ENCODE measurements at regions not wholly inside any gene's neighbourhood (a gene's known extent, or its start where the extent isn't known, plus 50 kb on each side); places are given as distances from the start of the nearest gene placed in this dataset.
A peak's percentile ranks its signal among the peaks of the same experiment; 100 is the strongest.
"Not testable (repeated sequence)": the region's sequence is repeated elsewhere in the genome, so short reads cannot be mapped to it uniquely, and the experiment has no call there.

DNA sequence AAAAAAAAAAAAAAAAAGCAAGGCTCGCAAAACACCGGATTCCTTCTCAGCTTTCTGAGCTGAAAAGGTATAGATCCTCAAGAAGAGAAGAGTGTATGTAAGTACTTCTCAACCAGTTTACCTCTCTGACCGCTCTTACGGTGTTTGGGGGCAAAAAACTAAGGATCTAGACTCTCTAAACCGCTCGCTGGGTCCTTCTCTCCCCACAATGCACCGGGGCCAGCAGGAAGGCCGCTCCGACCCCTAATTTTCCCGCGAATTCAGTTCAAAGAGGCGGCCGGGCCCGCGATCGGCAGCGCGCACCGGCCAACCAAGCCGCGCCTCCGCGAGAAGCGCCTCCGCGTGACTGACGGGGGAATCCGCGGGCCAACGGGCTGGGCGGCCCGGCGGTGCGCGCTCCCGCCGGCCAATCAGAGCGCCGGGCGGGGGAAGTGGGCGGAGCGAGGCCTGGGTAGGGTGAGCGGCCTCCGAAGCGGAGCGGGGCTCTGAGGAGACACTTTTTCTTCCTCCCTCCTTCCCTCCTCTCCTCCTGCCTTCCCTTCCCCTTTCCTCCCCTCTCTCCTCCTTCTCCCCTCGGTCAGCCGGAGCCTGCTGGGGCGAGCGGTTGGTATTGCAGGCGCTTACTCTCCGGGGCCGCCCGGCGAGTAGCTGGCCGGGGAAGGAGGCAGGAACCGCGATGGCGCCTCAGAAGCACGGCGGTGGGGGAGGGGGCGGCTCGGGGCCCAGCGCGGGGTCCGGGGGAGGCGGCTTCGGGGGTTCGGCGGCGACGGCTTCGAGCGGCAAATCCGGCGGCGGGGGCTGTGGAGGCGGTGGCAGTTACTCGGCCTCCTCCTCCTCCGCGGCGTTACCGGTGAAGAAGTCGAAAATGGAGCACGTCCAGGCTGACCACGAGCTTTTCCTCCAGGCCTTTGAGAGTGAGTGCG is 93.0 kb downstream of the CRLF3 start:
- Mint-ChIP-seq H3K4me3 (peak overlapping the region; percentile 94), H3K36me3 (ENCODE audit: low read depth) (peaks cover 10% of the 10 kb centered on the region), H3K27ac (peak overlapping the region; percentile 96), H3K4me1 (peaks cover 37% of the 10 kb centered on the region)
- H3K27me3 Mint-ChIP-seq, POLR2A ChIA-PET, H3K9me3 Mint-ChIP-seq: not testable (repeated sequence)
- DNase-seq: peak; percentile 84
- CTCF ChIA-PET: interaction anchor here (1.1 to 1.8 kb wide), 2 partner anchors 13 to 92 kb away, joined by 3 read pairs; partner anchors contain the start of gene CRLF3

DNA sequence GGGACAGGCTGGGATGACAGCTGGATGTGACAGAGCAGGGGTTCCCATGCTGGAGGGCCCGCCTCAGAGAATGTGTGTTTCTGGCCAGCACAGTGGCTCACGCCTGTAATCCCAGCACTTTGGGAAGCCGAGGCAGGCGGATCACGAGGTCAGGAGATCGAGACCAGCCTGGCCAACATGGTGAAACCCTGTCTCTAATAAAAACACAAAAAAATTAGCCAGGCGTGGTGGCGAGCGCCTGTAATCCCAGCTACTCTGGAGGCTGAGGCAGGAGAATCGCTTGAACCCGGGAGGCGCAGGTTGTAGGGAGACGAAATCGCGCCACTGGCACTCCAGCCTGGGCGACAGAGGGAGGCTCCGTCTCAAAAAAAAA is 93.7 kb downstream of the CRLF3 start:
- CTCF ChIA-PET: interaction anchor here (1.8 kb wide), 1 partner anchor 93 kb away, joined by 3 read pairs; the partner anchor contains the start of gene CRLF3
- POLR2A ChIA-PET, H3K27me3 Mint-ChIP-seq: not testable (repeated sequence)

DNA sequence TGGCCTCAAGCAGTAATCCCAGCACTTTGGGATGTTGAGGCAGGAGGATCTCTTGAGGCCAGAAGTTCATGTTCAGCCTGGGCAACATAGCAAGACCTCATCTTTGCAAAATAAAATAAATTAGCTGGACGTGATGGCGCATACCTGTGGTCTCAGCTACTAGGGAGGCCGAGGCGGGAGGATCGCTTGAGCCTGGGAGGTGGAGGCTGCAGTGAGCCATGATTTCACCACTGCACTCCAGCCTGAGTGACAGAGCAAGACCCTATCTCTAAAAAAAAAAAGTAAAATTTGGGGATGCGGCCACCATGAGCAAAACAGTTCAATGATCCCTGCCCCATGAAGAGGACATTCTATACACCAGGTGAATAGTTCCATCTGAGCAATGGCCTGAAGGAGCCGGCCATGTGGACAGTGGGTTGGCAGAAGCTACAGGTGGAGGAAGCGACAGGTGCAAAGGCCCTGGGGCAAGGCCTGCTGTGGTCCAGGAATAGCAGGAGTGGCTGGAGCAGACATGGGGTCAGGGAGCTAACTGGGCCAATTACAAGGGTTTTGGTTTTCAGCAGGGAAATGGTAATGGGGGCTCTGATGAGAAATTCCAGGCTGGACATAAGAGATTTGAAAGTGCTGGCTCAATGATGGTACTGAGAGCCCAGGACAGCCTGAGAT is 94.2 kb downstream of the CRLF3 start:
- H3K9me3 Mint-ChIP-seq; H3K27me3 Mint-ChIP-seq; POLR2A ChIA-PET; H3K36me3 Mint-ChIP-seq (ENCODE audit: low read depth); DNase-seq: not testable (repeated sequence)
- Mint-ChIP-seq H3K27ac (peak overlapping the region; percentile 92), H3K4me3 (peak overlapping the region; percentile 94), H3K4me1 (peaks cover 30% of the 10 kb centered on the region)
- CTCF ChIA-PET: interaction anchor here (1.8 kb wide), 1 partner anchor 94 kb away, joined by 3 read pairs; the partner anchor contains the start of gene CRLF3

More for the DNA sequence above, 93.7 kb downstream of the CRLF3 start:
- peak overlapping the region; percentile 94 for H3K4me3 Mint-ChIP-seq
- DNase-seq, H3K9me3 Mint-ChIP-seq: not testable (repeated sequence)
- peaks cover 35% of the 10 kb centered on the region for H3K4me1 Mint-ChIP-seq
- peaks cover 10% of the 10 kb centered on the region for H3K36me3 Mint-ChIP-seq (ENCODE audit: low read depth)
- peak overlapping the region; percentile 92 for H3K27ac Mint-ChIP-seq

DNA sequence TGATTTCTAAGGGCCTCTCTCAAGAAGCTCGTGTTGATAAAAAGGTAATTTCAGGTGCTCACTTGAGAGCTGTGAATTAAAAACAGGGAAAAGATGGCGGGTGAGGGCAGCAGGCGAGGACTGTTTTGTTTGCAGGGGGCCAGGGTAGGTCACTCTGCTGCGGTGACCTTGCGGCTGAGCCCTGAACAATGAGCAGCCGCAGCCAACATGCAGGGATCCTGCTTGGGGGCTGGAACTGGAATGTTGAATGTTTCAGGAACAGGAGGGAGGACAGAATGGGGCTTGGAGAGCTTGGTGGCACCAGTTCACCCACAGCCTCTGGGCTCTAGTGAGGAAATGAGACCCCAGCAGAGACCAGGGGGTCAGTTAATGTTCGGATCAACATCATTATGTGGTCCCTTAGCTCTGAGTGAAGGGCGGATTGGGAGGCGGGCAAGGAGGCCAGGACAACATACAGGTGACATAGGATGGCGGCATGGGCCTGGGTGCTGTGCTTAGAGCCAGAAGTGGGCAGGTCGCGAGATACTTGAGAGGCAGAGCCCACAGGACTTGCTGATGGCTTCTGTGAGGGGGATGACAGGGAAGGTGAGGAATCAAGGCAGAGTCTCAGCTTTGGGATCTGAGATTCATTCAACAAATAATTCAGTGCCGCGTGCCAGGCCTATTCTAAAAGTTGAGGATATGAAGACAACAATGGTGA is 94.9 kb downstream of the CRLF3 start:
- CTCF ChIA-PET: interaction anchor here (1.8 to 2.9 kb wide), 2 partner anchors 14 to 94 kb away, joined by 3 to 10 read pairs; partner anchors contain the start of gene CRLF3
- peak overlapping the region; percentile 77 for H3K27ac Mint-ChIP-seq
- H3K27me3 Mint-ChIP-seq; H3K36me3 Mint-ChIP-seq (ENCODE audit: low read depth); POLR2A ChIA-PET; H3K9me3 Mint-ChIP-seq; DNase-seq: not testable (repeated sequence)
- peak overlapping the region; percentile 94 for H3K4me3 Mint-ChIP-seq
- H3K4me1 Mint-ChIP-seq: peaks cover 26% of the 10 kb centered on the region

DNA sequence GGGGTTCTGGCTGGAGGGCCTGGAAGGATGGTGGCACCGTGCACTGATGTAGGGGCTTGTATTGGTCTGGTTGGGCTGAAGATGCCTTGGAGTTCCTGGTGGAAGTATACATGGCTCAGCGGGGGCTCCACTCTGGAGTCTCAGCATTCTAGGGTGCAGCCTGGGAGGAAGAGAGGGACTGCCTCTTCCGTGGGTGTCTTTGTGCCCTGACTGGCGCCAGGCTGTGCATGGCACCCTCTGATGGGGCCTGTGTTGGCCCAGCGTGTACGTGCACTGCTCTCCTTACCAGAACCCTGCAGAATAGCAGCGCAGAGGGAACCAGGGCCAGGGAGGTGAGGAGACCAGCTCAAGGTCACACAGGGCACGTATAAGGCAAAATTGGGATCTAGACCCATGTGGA is 97.0 kb downstream of the CRLF3 start:
- H3K36me3 Mint-ChIP-seq (ENCODE audit: low read depth); POLR2A ChIA-PET; DNase-seq; H3K9me3 Mint-ChIP-seq; H3K27ac Mint-ChIP-seq; H3K4me3 Mint-ChIP-seq; H3K27me3 Mint-ChIP-seq: not testable (repeated sequence)
- CTCF ChIA-PET: interaction anchor here (0.6 to 2.9 kb wide), 3 partner anchors 12 to 623 kb away, joined by 3 to 10 read pairs (median 3); no protein-coding TSS in a partner anchor
- H3K4me1 Mint-ChIP-seq: peaks cover 12% of the 10 kb centered on the region

DNA sequence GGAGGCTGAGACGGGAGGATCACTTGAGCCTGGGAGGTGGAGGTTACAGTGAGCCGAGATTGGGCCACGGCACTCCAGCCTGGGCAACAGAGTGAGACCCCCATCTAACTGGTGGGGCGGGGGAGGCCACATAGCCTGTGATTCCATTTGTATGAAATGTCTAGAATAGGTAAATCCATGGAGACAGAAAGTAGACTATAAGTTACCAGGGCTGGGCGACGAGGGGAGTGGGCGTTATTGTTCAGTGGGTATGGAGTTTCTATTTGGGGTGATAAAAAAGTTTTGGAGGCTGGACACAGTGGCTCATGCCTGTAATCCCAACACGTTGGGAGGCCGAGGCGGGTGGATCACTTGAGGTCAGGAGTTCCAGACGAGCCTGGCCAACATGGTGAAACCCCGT is 97.8 kb downstream of the CRLF3 start:
- peaks cover 12% of the 10 kb centered on the region for H3K4me1 Mint-ChIP-seq
- CTCF ChIA-PET: interaction anchor here (2.9 kb wide), 1 partner anchor 11 kb away, joined by 10 read pairs; no protein-coding TSS in a partner anchor
- DNase-seq: not testable (repeated sequence)

DNA sequence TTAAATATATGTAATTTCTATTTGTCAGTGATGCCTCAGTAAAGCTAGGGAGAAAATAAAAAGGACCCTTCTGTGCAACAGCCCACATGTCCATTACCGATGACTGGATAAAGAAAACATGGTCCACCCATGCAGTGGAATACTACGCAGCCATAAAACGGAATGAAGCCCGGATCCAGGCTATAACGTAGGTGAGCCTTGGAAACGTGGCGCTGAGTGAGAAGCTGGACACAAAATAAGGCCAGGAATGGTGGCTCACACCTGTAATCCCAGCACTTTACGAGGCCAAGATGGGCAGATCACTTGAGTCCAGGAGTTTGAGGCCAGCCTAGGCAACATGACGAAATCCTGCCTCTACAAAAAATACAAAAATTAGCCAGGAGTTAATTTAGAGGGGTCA is 98.2 kb downstream of the CRLF3 start:
- H3K4me1 Mint-ChIP-seq: peaks cover 12% of the 10 kb centered on the region
- H3K27ac Mint-ChIP-seq; H3K36me3 Mint-ChIP-seq (ENCODE audit: low read depth); H3K27me3 Mint-ChIP-seq; H3K9me3 Mint-ChIP-seq; POLR2A ChIA-PET; H3K4me3 Mint-ChIP-seq; CTCF ChIA-PET; DNase-seq: not testable (repeated sequence)

More for the DNA sequence above, 97.8 kb downstream of the CRLF3 start:
- H3K27me3 Mint-ChIP-seq; H3K36me3 Mint-ChIP-seq (ENCODE audit: low read depth); POLR2A ChIA-PET; H3K27ac Mint-ChIP-seq; H3K9me3 Mint-ChIP-seq; H3K4me3 Mint-ChIP-seq: not testable (repeated sequence)

DNA sequence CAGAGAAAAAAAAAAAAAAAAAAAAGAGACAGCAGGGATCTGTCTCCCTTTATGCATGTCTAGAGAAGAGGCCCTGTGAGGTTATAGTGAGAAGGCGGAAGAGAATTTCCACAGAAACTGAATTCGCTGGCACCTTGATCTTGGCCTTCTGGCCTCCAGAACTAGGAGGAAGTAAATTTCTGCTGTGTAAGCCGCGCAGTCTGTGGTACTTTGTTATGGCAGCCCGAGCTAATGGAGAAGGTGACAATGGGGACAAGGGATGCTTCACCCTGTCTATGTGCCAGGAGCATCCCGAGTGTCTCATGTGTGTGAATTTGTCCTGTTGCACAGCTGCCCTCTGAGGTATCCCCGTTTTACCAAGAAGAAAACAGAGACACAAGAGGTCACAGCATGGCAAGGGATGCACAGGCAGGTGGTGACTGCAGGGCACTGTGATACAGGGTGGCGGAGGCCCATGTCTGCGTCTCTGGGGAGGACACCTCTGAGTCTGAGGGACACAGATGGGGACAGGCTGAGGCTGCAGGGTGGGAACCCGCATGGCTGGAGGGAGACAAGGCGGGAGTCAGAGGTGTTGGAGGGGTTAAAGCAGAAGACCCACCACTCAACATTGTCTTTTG is 100.3 kb downstream of the CRLF3 start:
- CTCF ChIA-PET; H3K4me3 Mint-ChIP-seq; H3K36me3 Mint-ChIP-seq (ENCODE audit: low read depth); H3K9me3 Mint-ChIP-seq; POLR2A ChIA-PET; H3K27ac Mint-ChIP-seq; H3K4me1 Mint-ChIP-seq; H3K27me3 Mint-ChIP-seq; DNase-seq: not testable (repeated sequence)

DNA sequence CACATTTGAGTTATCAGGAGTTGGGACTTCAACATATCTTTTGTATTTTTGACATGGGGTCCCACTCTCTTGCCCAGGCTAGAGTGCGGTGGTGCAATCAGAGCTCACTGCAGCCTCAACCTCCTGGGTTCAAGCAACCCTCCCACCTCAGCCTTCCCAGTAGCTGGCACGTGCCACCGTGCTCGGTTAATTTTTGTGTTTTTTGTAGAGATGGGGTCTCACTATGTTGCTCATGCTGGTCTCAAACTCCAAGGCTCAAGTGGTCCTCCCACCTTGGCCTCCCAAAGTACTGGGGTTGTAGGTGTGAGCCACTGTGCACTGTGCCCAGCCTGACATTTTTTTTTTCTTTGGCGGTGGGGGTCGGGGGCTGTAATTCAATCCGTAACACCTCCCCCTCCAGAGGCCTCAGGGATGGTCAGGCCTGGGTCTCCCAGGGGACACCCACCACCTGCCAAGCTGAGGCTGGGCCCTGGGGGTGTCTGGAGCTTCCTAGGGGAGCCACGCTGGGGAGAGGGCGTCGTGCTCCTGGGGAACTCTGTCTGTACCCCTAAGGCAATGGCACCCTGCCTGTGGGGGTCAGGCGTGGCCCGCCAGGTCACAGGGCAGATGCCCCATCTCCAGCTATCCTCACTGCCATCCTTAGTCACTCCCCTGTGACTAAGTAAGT is 102.2 kb downstream of the CRLF3 start:
- H3K4me1 Mint-ChIP-seq; POLR2A ChIA-PET; H3K4me3 Mint-ChIP-seq; H3K27me3 Mint-ChIP-seq; H3K27ac Mint-ChIP-seq; H3K36me3 Mint-ChIP-seq (ENCODE audit: low read depth); H3K9me3 Mint-ChIP-seq; DNase-seq: not testable (repeated sequence)
- CTCF ChIA-PET: interaction anchor here (0.6 kb wide), 1 partner anchor 128 kb away, joined by 4 read pairs; no protein-coding TSS in a partner anchor

DNA sequence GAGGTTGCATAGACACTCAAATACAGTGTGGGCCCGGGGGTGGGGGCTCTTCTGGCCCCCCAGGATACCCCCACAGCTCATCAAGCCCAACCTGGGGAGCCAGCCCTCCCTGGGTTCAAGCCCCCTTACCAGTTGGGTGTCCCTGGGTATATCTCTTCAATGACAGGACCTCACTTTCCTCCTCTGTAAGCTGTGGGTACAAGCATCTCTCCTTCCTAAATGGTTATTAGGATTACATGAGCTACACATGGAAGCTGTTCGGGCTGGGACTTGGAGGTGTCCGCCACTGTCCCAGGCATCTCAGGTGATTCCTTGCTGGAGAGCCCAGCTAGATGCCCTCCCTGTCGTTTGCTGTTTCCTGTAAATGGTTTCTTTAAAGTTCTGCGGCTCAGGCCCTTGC is 103.5 kb downstream of the CRLF3 start:
- H3K4me1 Mint-ChIP-seq; H3K27ac Mint-ChIP-seq; H3K4me3 Mint-ChIP-seq; DNase-seq; H3K36me3 Mint-ChIP-seq (ENCODE audit: low read depth); H3K27me3 Mint-ChIP-seq; POLR2A ChIA-PET; H3K9me3 Mint-ChIP-seq: not testable (repeated sequence)
- CTCF ChIA-PET: interaction anchor here (0.6 kb wide), 1 partner anchor 64 kb away, joined by 3 read pairs; no protein-coding TSS in a partner anchor

DNA sequence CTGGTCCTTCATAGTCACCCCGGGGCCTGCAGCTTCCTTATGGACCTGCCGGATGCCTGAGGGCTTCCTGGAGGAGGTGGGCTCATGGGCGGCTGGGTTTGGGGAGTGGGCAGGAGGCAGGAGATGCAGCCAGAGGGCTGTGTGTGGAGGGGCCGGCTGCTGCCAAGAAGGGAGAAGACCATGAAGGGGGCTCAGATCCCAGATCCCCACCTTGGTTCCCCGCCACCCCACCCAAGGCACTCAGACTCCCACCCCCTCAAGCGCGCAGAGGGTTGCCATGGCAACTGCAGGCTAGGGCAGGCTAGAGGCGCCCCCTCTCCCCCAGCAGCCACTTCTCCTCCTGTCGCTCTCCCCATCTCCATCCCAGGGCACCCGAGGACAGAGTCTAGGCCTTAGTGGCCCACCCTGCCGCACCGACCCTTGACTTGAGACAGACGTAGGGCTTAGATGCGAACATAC is 104.5 kb downstream of the CRLF3 start:
- H3K4me1 Mint-ChIP-seq: peaks cover 11% of the 10 kb centered on the region
- DNase-seq: no peak
- H3K27me3 Mint-ChIP-seq: no peaks in the 10 kb centered on the region
- H3K4me3 Mint-ChIP-seq: no peak overlapping the region
- H3K9me3 Mint-ChIP-seq: no peaks in the 10 kb centered on the region
- H3K36me3 Mint-ChIP-seq (ENCODE audit: low read depth): no peaks in the 10 kb centered on the region
- CTCF ChIA-PET: interaction anchor here (0.6 to 1.0 kb wide), 2 partner anchors 243 to 893 kb away, joined by 3 to 4 read pairs; partner anchors contain the start of gene GOSR1
- no peak overlapping the region for H3K27ac Mint-ChIP-seq
- POLR2A ChIA-PET: no interaction called here
